Stimulated activated CD8-positive, alpha-beta memory T cell treated with anti-CD3 and anti-CD28 coated beads, Interleukin-15, amount 100 ng/mL, for 48 hours (primary cell): ENCODE measurements at regions not wholly inside any gene's neighbourhood (a gene's known extent, or its start where the extent isn't known, plus 50 kb on each side); places are given as distances from the start of the nearest gene placed in this dataset.

Experiments
- DNase-seq, 2 donors: peaks; one replicate each; pipeline ENCODE4 v3.0.0-alpha.2; 2020; ENCODE audit warnings: low read depth in 2 of 2

DNA sequence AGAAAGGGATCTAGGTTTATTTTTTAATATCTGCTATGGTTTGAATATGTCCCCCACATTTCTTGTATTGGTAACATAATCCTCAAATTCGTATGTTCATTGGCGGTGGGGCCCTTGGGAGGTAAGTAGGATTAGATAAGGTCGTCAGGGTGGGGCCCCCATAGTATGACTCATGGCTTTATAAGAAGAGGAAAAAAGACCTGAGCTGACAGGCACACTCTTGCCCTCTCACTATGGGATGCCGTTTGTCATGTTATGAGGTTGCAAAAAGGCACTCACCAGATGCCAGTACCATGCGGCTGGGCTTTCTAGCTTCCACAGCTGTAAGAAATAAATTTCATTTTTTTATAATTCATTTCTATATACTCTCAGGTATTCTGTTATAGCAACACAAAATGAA is 67.3 kb upstream of the SGCD start:
- DNase-seq, result no peak

GRCh38 chr5:156261275-156261939 is 65.6 kb upstream of the SGCD start:
- no peak for DNase-seq

DNA sequence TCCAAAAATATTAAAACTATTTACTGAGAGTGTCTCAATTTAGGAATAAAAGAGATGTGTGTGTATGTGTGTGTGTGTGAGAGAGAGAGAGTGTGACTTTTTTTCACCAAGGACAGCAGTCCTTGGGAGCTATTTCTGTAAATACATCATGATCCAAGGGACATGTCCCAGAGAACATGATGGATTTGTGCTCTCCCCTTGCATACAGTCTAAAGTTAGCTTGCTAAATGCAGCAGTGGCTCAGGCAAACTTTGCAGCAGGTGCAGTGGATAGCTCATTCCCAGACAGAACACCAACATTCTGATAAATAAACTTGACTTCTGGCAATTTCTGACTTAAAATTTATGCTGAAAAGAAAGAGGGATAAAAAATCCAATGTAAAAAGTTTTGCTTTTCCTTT is 55.4 kb upstream of the SGCD start:
- no peak for DNase-seq

DNA sequence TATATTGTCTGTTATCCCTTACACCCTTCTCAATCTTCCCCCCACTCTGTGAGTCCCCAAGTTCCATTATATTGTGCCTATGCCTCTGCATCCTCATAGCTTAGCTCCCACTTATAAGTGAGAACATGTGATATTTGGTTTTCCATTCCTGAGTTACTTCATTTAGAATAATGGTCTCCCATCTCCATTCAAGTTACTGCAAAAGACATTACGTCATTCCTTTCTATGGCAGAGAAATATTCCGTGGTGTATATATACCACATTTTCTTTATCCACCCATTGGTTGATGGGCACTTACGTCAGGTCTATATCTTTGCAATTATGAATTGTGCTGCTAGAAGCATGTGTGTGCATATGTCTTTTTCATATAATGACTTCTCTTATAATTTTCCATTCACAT is 54.8 kb upstream of the SGCD start:
- no peak for DNase-seq

GRCh38 chr5:156273325-156273724 is 53.6 kb upstream of the SGCD start:
- no peak for DNase-seq

GRCh38 chr5:156274453-156274852 is 52.5 kb upstream of the SGCD start:
- no peak for DNase-seq
